AG09309 (cell line): ENCODE measurements at regions not wholly inside any gene's neighbourhood (a gene's known extent, or its start where the extent isn't known, plus 50 kb on each side); places are given as distances from the start of the nearest gene placed in this dataset.

Experiments used
- DNase-seq: peaks from one replicate; pipeline ENCODE4 v3.0.0-alpha.2; 2010; ENCODE audit warnings: low read depth
- H3K4me3 ChIP-seq: 2 replicates; pipeline ENCODE4 v1.5.1; 2011; ENCODE audit warnings: mild to moderate bottlenecking, low read depth, low read length, moderate library complexity; ENCODE audit not compliant: control insufficient read depth
- TF ChIP-seq, protein P1 (sequence below): IDR thresholded peaks from 2 replicates; pipeline ENCODE4 v1.5.1; 2011; ENCODE audit warnings: mild to moderate bottlenecking, low read depth, low read length, inconsistent platforms; ENCODE audit not compliant: insufficient read depth, control insufficient read depth; ENCODE audit errors: missing control alignments

DNA sequence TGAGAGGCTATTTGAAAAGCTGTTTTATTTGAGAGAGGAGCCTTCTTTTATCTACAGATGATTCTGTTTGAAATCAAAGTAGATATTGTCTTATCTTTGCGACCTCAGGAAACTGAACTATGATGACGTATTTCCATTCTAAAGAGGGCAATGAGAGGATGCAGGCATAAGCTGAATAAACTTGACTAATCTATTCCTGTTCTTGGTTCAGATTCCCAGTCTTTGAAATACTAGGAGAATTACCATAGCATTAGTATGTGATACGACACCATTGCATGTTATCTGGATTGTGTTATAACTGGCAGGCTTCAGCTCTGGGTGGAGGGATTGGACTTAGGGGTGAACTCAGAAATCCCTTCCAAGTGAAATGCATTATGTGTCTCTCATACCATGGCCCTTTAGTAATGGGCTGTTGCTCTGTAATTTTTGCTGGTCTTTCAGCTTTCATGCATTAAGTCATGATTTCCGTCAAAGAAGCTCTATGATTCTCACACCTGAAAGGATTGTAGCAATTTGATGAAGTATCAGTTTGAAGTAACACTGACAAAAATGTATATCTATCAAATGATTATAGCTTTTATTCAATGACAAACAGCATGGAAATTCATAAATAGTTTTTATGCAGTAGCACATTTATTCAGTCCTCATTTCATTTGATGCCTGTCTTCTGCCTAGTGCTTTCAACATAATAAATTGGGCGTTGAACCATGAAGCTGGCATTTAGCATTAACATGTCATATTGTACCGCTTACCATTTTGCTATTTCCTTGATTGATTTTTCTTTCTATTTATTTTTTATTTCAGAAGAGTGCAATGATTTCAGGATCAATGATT is 138.4 kb upstream of the SPACA1 start:
- TF ChIP-seq, protein P1, sequence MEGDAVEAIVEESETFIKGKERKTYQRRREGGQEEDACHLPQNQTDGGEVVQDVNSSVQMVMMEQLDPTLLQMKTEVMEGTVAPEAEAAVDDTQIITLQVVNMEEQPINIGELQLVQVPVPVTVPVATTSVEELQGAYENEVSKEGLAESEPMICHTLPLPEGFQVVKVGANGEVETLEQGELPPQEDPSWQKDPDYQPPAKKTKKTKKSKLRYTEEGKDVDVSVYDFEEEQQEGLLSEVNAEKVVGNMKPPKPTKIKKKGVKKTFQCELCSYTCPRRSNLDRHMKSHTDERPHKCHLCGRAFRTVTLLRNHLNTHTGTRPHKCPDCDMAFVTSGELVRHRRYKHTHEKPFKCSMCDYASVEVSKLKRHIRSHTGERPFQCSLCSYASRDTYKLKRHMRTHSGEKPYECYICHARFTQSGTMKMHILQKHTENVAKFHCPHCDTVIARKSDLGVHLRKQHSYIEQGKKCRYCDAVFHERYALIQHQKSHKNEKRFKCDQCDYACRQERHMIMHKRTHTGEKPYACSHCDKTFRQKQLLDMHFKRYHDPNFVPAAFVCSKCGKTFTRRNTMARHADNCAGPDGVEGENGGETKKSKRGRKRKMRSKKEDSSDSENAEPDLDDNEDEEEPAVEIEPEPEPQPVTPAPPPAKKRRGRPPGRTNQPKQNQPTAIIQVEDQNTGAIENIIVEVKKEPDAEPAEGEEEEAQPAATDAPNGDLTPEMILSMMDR: no peak
- DNase-seq: no peak
- no peak overlapping the region for H3K4me3 ChIP-seq

DNA sequence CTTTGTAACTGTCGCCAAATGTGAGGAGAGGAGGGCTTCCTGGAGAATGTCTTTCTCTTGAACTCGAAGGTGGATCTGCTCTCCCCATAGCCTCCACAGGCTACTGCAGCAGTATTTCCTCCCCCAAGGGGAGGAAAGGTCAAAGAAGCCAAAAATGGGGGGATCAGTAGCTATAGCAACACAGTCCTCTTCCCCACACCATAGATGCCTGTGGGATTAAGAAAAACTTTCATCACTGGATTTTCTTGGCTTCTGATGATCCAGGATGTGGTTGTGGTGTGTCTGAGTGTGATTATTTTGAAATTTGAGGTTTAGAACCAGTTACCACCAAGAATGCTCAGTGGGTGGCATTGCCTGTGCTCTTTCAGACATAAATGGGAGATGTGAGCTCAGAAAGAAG is 140.1 kb upstream of the SPACA1 start:
- no peak overlapping the region for H3K4me3 ChIP-seq
- TF ChIP-seq, protein P1: no peak
- DNase-seq: peak; percentile 49

DNA sequence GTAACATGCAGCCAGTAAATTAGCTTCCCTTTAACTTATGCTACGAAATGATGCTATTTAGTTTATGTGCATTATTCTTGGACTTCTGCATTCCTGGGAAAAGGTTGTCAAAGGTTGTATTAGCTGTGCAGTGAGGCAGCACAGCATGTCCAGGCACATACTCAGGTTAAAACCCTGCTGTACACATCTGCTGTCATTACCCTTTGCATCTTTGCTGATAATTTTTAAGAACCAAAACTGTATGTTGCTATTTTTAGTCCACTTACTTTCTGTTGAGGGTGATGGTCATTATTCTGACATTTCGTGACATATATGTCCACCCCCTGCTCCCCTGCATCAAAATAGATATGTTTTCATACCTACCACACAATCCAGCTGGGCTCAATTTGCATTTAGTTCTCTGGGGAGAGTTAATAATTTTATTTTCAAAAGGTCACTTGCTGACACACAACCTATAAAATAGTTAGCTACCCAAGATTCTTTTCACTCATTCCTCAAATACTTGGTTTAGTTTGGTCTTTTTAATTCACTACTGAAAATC is 142.5 kb upstream of the SPACA1 start:
- no peak overlapping the region for H3K4me3 ChIP-seq
- no peak for DNase-seq
- TF ChIP-seq, protein P1: no peak

DNA sequence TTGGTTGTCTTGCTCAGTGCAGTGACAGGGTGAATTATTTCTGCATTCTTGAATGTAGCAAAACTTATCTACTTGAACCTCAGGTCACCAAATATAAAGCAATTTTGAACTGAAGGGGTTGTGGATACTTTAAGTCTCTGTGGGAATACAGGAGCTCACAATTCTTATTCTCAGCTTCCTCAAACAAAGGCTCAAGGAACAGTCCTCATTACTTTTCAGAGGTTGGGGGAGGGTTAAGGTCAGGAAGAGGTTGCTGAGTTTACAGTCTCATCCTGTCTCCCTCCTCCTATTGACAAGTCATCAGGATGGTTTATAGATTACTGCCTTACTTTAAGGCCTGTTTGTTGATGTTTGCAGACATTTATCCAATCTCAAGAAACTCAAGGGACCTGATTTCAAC is 143.6 kb upstream of the SPACA1 start:
- H3K4me3 ChIP-seq: no peak overlapping the region
- DNase-seq: no peak
- TF ChIP-seq, protein P1: no peak

DNA sequence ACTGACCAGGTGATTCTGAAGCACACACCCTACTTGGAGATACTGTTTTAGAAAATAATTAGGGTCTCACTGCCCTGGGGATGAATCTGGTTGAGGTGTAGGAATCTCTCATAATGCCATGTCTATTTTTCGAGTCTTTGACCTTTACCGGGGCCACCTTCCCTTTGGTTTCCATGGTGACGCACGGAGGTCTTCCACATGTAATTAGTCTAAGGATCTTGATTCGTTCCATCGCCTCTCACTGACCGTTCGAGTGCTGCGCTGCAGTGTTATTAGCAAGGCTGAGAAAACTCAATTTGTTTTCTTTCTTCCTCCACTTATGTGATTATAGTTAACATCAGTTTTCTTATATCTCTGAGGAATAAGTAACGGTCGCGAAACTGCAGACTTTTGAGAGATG is 144.3 kb upstream of the SPACA1 start:
- TF ChIP-seq, protein P1: no peak
- no peak overlapping the region for H3K4me3 ChIP-seq
- no peak for DNase-seq

DNA sequence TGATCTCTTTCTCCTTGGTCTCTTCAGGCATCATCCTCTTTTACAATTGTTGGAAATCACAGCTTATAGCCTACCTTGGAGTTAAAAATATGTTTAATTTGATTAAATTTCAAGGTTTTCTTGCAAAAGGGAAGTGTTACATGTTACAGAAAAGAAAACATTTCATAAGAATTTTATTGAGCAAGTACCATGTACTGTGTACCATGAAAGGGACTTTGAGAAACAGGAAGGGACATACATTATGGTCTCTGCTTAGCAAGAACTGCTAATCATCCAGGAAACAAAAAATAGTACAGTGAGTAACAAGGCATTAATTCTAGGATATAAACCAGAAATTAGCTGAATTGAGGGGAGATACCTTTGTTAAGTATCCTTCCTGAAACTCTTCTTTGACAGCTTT is 145.3 kb upstream of the SPACA1 start:
- TF ChIP-seq, protein P1: no peak
- no peak for DNase-seq

More for the DNA sequence above, 145.3 kb upstream of the SPACA1 start:
- no peak overlapping the region for H3K4me3 ChIP-seq
